GM23338 (cell line): ENCODE measurements at regions not wholly inside any gene's neighbourhood (a gene's known extent, or its start where the extent isn't known, plus 50 kb on each side); places are given as distances from the start of the nearest gene placed in this dataset.

Experiments
- ATAC-seq: fragments of 200-7000 bp; cut with Tn5 transposase; 3 replicates; pipeline ENCODE4 v1.9.1; 2020
- DNase-seq: peaks from one replicate; pipeline ENCODE4 v3.0.0-alpha.2; 2015; ENCODE audit warnings: low spot score
- H2AFZ ChIP-seq: fragments of 200-600 bp; sonication (generic); 2 replicates; pipeline ENCODE4 v1.8.0; 2016; ENCODE audit warnings: antibody characterized with exemption, mild to moderate bottlenecking, moderate library complexity
- H3F3A ChIP-seq: fragments of 200-600 bp; sonication (generic); replicated peaks from 2 replicates; pipeline ENCODE4 v1.8.0; 2017; ENCODE audit warnings: antibody characterized with exemption, mixed run types, low read depth
- H3K27ac ChIP-seq: fragments of 200-600 bp; sonication (generic); 2 replicates; pipeline ENCODE4 v1.6.1; 2016; ENCODE audit warnings: low read depth
- H3K27me3 ChIP-seq: fragments of 200-600 bp; sonication (generic); 2 replicates; pipeline ENCODE4 v1.8.0; 2016; ENCODE audit warnings: mild to moderate bottlenecking, mixed run types, moderate library complexity; ENCODE audit not compliant: insufficient read depth
- H3K36me3 ChIP-seq: fragments of 200-600 bp; sonication (generic); 2 replicates; pipeline ENCODE4 v1.8.0; 2016; ENCODE audit warnings: mild to moderate bottlenecking; ENCODE audit not compliant: insufficient read depth
- H3K4me1 ChIP-seq: fragments of 200-600 bp; sonication (generic); 2 replicates; pipeline ENCODE4 v1.8.0; 2016; ENCODE audit warnings: mild to moderate bottlenecking, moderate library complexity; ENCODE audit not compliant: insufficient read depth
- H3K4me2 ChIP-seq: fragments of 200-600 bp; sonication (generic); 2 replicates; pipeline ENCODE4 v1.7.1; 2017; ENCODE audit warnings: mixed run types
- H3K4me3 ChIP-seq: fragments of 200-600 bp; sonication (generic); 2 replicates; pipeline ENCODE4 v1.6.1; 2016; ENCODE audit warnings: mixed run types
- H3K79me2 ChIP-seq: fragments of 200-600 bp; sonication (generic); replicated peaks from 2 replicates; pipeline ENCODE4 v1.8.0; 2017; ENCODE audit warnings: mild to moderate bottlenecking; ENCODE audit not compliant: insufficient read depth
- H3K9me2 ChIP-seq: fragments of 200-600 bp; sonication (generic); 2 replicates; pipeline ENCODE4 v1.8.0; 2017; ENCODE audit not compliant: insufficient read depth
- H4K20me1 ChIP-seq: fragments of 200-600 bp; sonication (generic); replicated peaks from 2 replicates; pipeline ENCODE4 v1.8.0; 2017; ENCODE audit warnings: mild to moderate bottlenecking; ENCODE audit not compliant: insufficient read depth
- H3K27ac Mint-ChIP-seq: 2 replicates; pipeline ENCODE4 v1.8.0; 2020; ENCODE audit warnings: inconsistent platforms, mild to moderate bottlenecking, moderate library complexity, mixed read lengths
- H3K27me3 Mint-ChIP-seq: 3 replicates; pipeline ENCODE4 v1.8.0; 2022; ENCODE audit warnings: low read depth, mild to moderate bottlenecking, moderate library complexity, mixed read lengths, inconsistent platforms; ENCODE audit not compliant: insufficient read depth, poor library complexity
- H3K36me3 Mint-ChIP-seq: 3 replicates; pipeline ENCODE4 v1.8.0; 2021; ENCODE audit warnings: low read depth, mild to moderate bottlenecking, inconsistent platforms, moderate library complexity, mixed read lengths
- H3K4me1 Mint-ChIP-seq: 3 replicates; pipeline ENCODE4 v1.8.0; 2020; ENCODE audit warnings: mild to moderate bottlenecking, inconsistent platforms, mixed read lengths
- H3K4me3 Mint-ChIP-seq: 3 replicates; pipeline ENCODE4 v1.8.0; 2021; ENCODE audit warnings: moderate library complexity, mild to moderate bottlenecking, inconsistent platforms, mixed read lengths
- H3K9me3 Mint-ChIP-seq: 3 replicates; pipeline ENCODE4 v1.8.0; 2020; ENCODE audit warnings: moderate library complexity, mild to moderate bottlenecking, inconsistent platforms, mixed read lengths
- CREB1 ChIP-seq: fragments of 250-450 bp; sonication (Bioruptor Pico); IDR thresholded peaks from 2 replicates; pipeline ENCODE4 v1.5.0; 2020; ENCODE audit warnings: low read depth, mild to moderate bottlenecking, moderate library complexity
- CTCF ChIP-seq, 2 experiments: fragments of 200-600 bp in 1 of 2; sonication (generic) in 1 of 2; conservative IDR thresholded peaks; 2 replicates each; pipeline versions ENCODE4 v1.5.1 to v1.6.1; 2016 to 2017; ENCODE audit warnings: antibody characterized with exemption in 2 of 2, low read depth in 2 of 2, mild to moderate bottlenecking in 2 of 2, moderate library complexity in 1 of 2
- ETS1 ChIP-seq: IDR thresholded peaks from 2 replicates; pipeline ENCODE4 v1.6.1; 2016; ENCODE audit warnings: antibody characterized with exemption
- EZH2 ChIP-seq: fragments of 200-600 bp; sonication (generic); IDR thresholded peaks from one replicate; pipeline ENCODE4 v1.8.0; 2017; ENCODE audit warnings: antibody characterized with exemption, mild to moderate bottlenecking, low read depth; ENCODE audit not compliant: unreplicated experiment
- EZH2phosphoT487 ChIP-seq: fragments of 200-600 bp; sonication (generic); IDR thresholded peaks from one replicate; pipeline ENCODE4 v1.8.1; 2018; ENCODE audit warnings: antibody characterized with exemption; ENCODE audit not compliant: unreplicated experiment
- NANOG ChIP-seq: IDR thresholded peaks from 2 replicates; pipeline ENCODE4 v1.6.1; 2016; ENCODE audit warnings: antibody characterized with exemption, borderline replicate concordance
- POLR2AphosphoS5 ChIP-seq: IDR thresholded peaks from 2 replicates; pipeline ENCODE4 v1.6.1; 2016; ENCODE audit warnings: antibody characterized with exemption, low read depth
- REST ChIP-seq: IDR thresholded peaks from one replicate; pipeline ENCODE4 v1.6.1; 2018; ENCODE audit warnings: antibody characterized with exemption; ENCODE audit not compliant: unreplicated experiment
- STAT1 ChIP-seq: IDR thresholded peaks from one replicate; pipeline ENCODE4 v1.6.1; 2016; ENCODE audit warnings: antibody characterized with exemption; ENCODE audit not compliant: unreplicated experiment
- ZNF114 ChIP-seq: fragments of 250-450 bp; sonication (Bioruptor Pico); IDR thresholded peaks from 2 replicates; pipeline ENCODE4 v1.5.0; 2020; ENCODE audit warnings: mild to moderate bottlenecking, moderate library complexity
- ZNF331 ChIP-seq: fragments of 250-450 bp; sonication (Bioruptor Pico); IDR thresholded peaks from 2 replicates; pipeline ENCODE4 v1.5.0; 2020; ENCODE audit warnings: low read depth, mild to moderate bottlenecking, moderate library complexity
- ZNF462 ChIP-seq: fragments of 250-450 bp; sonication (Bioruptor Pico); IDR thresholded peaks from 2 replicates; pipeline ENCODE4 v1.5.0; 2020; ENCODE audit warnings: mild to moderate bottlenecking, moderate library complexity

GRCh38 chr3:25913179-25913578, 123.3 kb downstream of the OXSM start:
- TF ChIP-seq NANOG (no peak), ETS1 (no peak), EZH2 (no peak), CREB1 (CRISPR knock-in tag) (no peak), ZNF331 (CRISPR knock-in tag) (no peak), REST (no peak), CTCF (conservative IDR thresholded peaks at IDR 0.05; ENCODE audit: low read depth in 2 of 2) (no peak), ZNF462 (no peak), STAT1 (no peak), ZNF114 (CRISPR knock-in tag) (no peak), EZH2phosphoT487 (no peak), POLR2AphosphoS5 (no peak)
- no peaks in the 10 kb centered on the region for H3K4me1 ChIP-seq
- no peak overlapping the region for H3K4me2 ChIP-seq
- no peaks in the 10 kb centered on the region for H3K36me3 Mint-ChIP-seq
- H3K4me3 Mint-ChIP-seq = no peak overlapping the region
- no peaks in the 10 kb centered on the region for H3K27me3 ChIP-seq
- no peaks in the 10 kb centered on the region for H3K9me2 ChIP-seq
- no peak overlapping the region for H3K27ac Mint-ChIP-seq
- no peaks in the 10 kb centered on the region for H4K20me1 ChIP-seq
- no peak overlapping the region for H3K4me3 ChIP-seq
- H3K4me1 Mint-ChIP-seq = peaks cover 3% of the 10 kb centered on the region; the same call in 1 of the 3 replicates
- no peak for ATAC-seq
- DNase-seq = no peak
- H3F3A ChIP-seq = no peaks in the 10 kb centered on the region
- H3K27me3 Mint-ChIP-seq = no peaks in the 10 kb centered on the region
- H2AFZ ChIP-seq = no peak overlapping the region
- no peaks in the 10 kb centered on the region for H3K36me3 ChIP-seq
- H3K27ac ChIP-seq = no peak overlapping the region
- H3K79me2 ChIP-seq = no peaks in the 10 kb centered on the region
- H3K9me3 Mint-ChIP-seq = no peaks in the 10 kb centered on the region
